Upper lobe of left lung (tissue), 6 donors: ENCODE measurements at regions not wholly inside any gene's neighbourhood (a gene's known extent, or its start where the extent isn't known, plus 50 kb on each side); places are given as distances from the start of the nearest gene placed in this dataset.

Source experiments
- ATAC-seq, 2 donors: fragments of 200-7000 bp; cut with Tn5 transposase; one replicate each; pipeline ENCODE4 v1.9.1; 2022; ENCODE audit warnings: mild to moderate bottlenecking in 2 of 2, moderate library complexity in 2 of 2; ENCODE audit not compliant: low FRiP score in 2 of 2
- DNase-seq, 2 donors: peaks; one replicate each; pipeline ENCODE4 v3.0.0-alpha.2; 2019 to 2020
- H3K27ac ChIP-seq, 4 donors: fragments of 200-600 bp; sonication (generic); one replicate each; pipeline ENCODE4 v1.5.1; 2016 to 2019
- H3K27me3 ChIP-seq, 4 donors: fragments of 200-600 bp; sonication (generic); one replicate each; pipeline ENCODE4 v1.5.1; 2017 to 2019
- H3K36me3 ChIP-seq, 4 donors: fragments of 200-600 bp; sonication (generic); one replicate each; pipeline ENCODE4 v1.5.1; 2016 to 2019
- H3K4me1 ChIP-seq, 4 donors: fragments of 200-600 bp; sonication (generic); one replicate each; pipeline ENCODE4 v1.5.1; 2018 to 2019
- H3K4me3 ChIP-seq, 4 donors: fragments of 200-600 bp; sonication (generic); one replicate each; pipeline ENCODE4 v1.5.1; 2017 to 2019; ENCODE audit warnings: mild to moderate bottlenecking in 2 of 4, moderate library complexity in 1 of 4
- H3K9me3 ChIP-seq, 4 donors: fragments of 200-600 bp; sonication (generic); one replicate each; pipeline ENCODE4 v1.5.1; 2018 to 2019
- CTCF ChIP-seq, 6 experiments: fragments of 450-650 bp in 4 of 6; fragments of 200-600 bp in 2 of 6; sonication (generic) in 2 of 6; IDR thresholded peaks; one replicate each; pipeline ENCODE4 v1.5.1; 2016 to 2019; ENCODE audit warnings: antibody characterized with exemption in 6 of 6
- EP300 ChIP-seq, 4 donors: sonication (generic); formaldehyde crosslinking; IDR thresholded peaks; one replicate each; pipeline ENCODE4 v1.5.1; 2017; ENCODE audit warnings: antibody characterized with exemption in 4 of 4, control low read depth in 2 of 4
- POLR2A ChIP-seq, 4 donors: fragments of 450-650 bp; IDR thresholded peaks; one replicate each; pipeline ENCODE4 v1.5.1; 2016 to 2017; ENCODE audit warnings: antibody characterized with exemption in 4 of 4, mild to moderate bottlenecking in 2 of 4
- POLR2AphosphoS5 ChIP-seq, 2 donors: sonication (generic); formaldehyde crosslinking; IDR thresholded peaks; one replicate each; pipeline ENCODE4 v1.5.1; 2017; ENCODE audit warnings: antibody characterized with exemption in 2 of 2
- WGBS, 2 donors: methylation state at CpG; one replicate each; pipeline ENCODE4 v1.1.5; 2017 to 2018; 5-methylcytosine and 5-hydroxymethylcytosine counted together
- small RNA-seq, 4 donors: library from RNA; depleted of rRNA; stranded (forward); fragments of <200 nt; gene quantifications; one replicate each; pipeline ENCODE3, GENCODE V24; 2016
- donor health status: DM: no; HTN: no; CAD: no; lungs with moderate emphysema.
- donor health status: DM: no; HTN: yes; CAD: no; lungs with severe emphysema.

GRCh38 chr17:34201767-34202166, 53.3 kb upstream of the CCL2 start:
- Histone ChIP-seq H3K27ac (no peak overlapping the region), H3K4me3 (no peak overlapping the region), H3K9me3 (peaks cover 0 to 2% (median 0%) of the 10 kb centered on the region in 4 donors), H3K27me3 (no peaks in the 10 kb centered on the region), H3K36me3 (no peaks in the 10 kb centered on the region), H3K4me1 (peaks cover 0 to 5% (median 4%) of the 10 kb centered on the region in 4 donors)
- WGBS, 2 donors, result 87 to 96% methylated on average over 4 of the region's 4 CpGs
- DNase-seq (no peak), ATAC-seq (no peak)
- TF ChIP-seq POLR2A (IDR thresholded peaks at IDR 0.05), result no peak
- TF ChIP-seq POLR2AphosphoS5 (IDR thresholded peaks at IDR 0.05), result no peak
- TF ChIP-seq CTCF (IDR thresholded peaks at IDR 0.05), result no peak
- TF ChIP-seq EP300 (IDR thresholded peaks at IDR 0.05), result no peak

- H3K9me3 ChIP-seq, result peaks cover 0 to 2% (median 0%) of the 10 kb centered on the region in 4 donors
- ATAC-seq (no peak), DNase-seq (no peak)
- H3K4me1 ChIP-seq, result peaks cover 0 to 5% (median 4%) of the 10 kb centered on the region in 4 donors
- TF ChIP-seq CTCF (IDR thresholded peaks at IDR 0.05) (no peak), POLR2AphosphoS5 (IDR thresholded peaks at IDR 0.05) (no peak), POLR2A (IDR thresholded peaks at IDR 0.05) (no peak), EP300 (IDR thresholded peaks at IDR 0.05) (no peak)
- H3K27ac ChIP-seq, result no peak overlapping the region
- 55 to 88% methylated on average over 4 of the region's 4 CpGs for WGBS, 2 donors
- H3K4me3 ChIP-seq, result no peak overlapping the region
- no peaks in the 10 kb centered on the region for H3K27me3 ChIP-seq
- no peaks in the 10 kb centered on the region for H3K36me3 ChIP-seq
These were observed 52.0 kb upstream of the CCL2 start for GRCh38 chr17:34203018-34203638.

- Histone ChIP-seq H3K27ac (no peak overlapping the region), H3K36me3 (no peaks in the 10 kb centered on the region), H3K4me3 (no peak overlapping the region), H3K27me3 (no peaks in the 10 kb centered on the region), H3K9me3 (peaks cover 0 to 2% (median 0%) of the 10 kb centered on the region in 4 donors), H3K4me1 (peaks cover 0 to 5% (median 4%) of the 10 kb centered on the region in 4 donors)
- no peak for TF ChIP-seq CTCF (IDR thresholded peaks at IDR 0.05)
- TF ChIP-seq EP300 (IDR thresholded peaks at IDR 0.05), result no peak
- no peak for TF ChIP-seq POLR2AphosphoS5 (IDR thresholded peaks at IDR 0.05)
- ATAC-seq (no peak), DNase-seq (peak in 1 of 2 donors; percentile 50)
- 90 to 100% methylated on average over 1 to 5 of the region's 5 CpGs for WGBS, 2 donors
These were observed 50.7 kb upstream of the CCL2 start for GRCh38 chr17:34204402-34204801.

Small RNA genes lying in the stretch of these regions (small RNA-seq; reads per million reads assigned to genes)
- gene RNA5SP438, result 0 reads per million in 4 donors
